ENCODE measurements at regions not wholly inside any gene's neighbourhood (a gene's known extent, or its start where the extent isn't known, plus 50 kb on each side); places are given as distances from the start of the nearest gene placed in this dataset.
A peak's percentile ranks its signal among the peaks of the same experiment; 100 is the strongest.

- Histone ChIP-seq H3K27ac (ENCODE audit: low read depth, low read length) (peak overlapping the region; percentile 11; the same call in 1 of the 2 replicates), H3K4me3 (ENCODE audit: low read depth, low read length) (no peak overlapping the region), H3K36me3 (ENCODE audit: insufficient read depth, low read length) (no peaks in the 10 kb centered on the region), H3K4me1 (ENCODE audit: control insufficient read depth, insufficient read depth, low read length, unreplicated experiment) (peaks cover 8% of the 10 kb centered on the region), H3K27me3 (ENCODE audit: insufficient read depth, low read length) (no peaks in the 10 kb centered on the region), H2AFZ (ENCODE audit: low read length, unreplicated experiment) (peak overlapping the region; percentile 43), H3K79me2 (ENCODE audit: control insufficient read depth, insufficient read depth, low read length, unreplicated experiment) (no peaks in the 10 kb centered on the region)
These were observed 1162.7 kb upstream of the ZEB2 start for GRCh38 chr2:145682546-145683157.

- peaks cover 8% of the 10 kb centered on the region for H3K4me1 ChIP-seq (ENCODE audit: control insufficient read depth, insufficient read depth, low read length, unreplicated experiment)
- H3K27me3 ChIP-seq (ENCODE audit: insufficient read depth, low read length) = no peaks in the 10 kb centered on the region
- H2AFZ ChIP-seq (ENCODE audit: low read length, unreplicated experiment) = no peak overlapping the region
- no peak overlapping the region for H3K4me3 ChIP-seq (ENCODE audit: low read depth, low read length)
- H3K27ac ChIP-seq (ENCODE audit: low read depth, low read length) = no peak overlapping the region
- no peaks in the 10 kb centered on the region for H3K79me2 ChIP-seq (ENCODE audit: control insufficient read depth, insufficient read depth, low read length, unreplicated experiment)
- no peaks in the 10 kb centered on the region for H3K36me3 ChIP-seq (ENCODE audit: insufficient read depth, low read length)
These were observed 1160.4 kb upstream of the ZEB2 start for GRCh38 chr2:145680276-145680675.

- H3K27ac ChIP-seq (ENCODE audit: low read depth, low read length) = no peak overlapping the region
- H3K36me3 ChIP-seq (ENCODE audit: insufficient read depth, low read length) = no peaks in the 10 kb centered on the region
- H3K27me3 ChIP-seq (ENCODE audit: insufficient read depth, low read length) = no peaks in the 10 kb centered on the region
- no peaks in the 10 kb centered on the region for H3K79me2 ChIP-seq (ENCODE audit: control insufficient read depth, insufficient read depth, low read length, unreplicated experiment)
- no peaks in the 10 kb centered on the region for H3K4me1 ChIP-seq (ENCODE audit: control insufficient read depth, insufficient read depth, low read length, unreplicated experiment)
- no peak overlapping the region for H2AFZ ChIP-seq (ENCODE audit: low read length, unreplicated experiment)
- H3K4me3 ChIP-seq (ENCODE audit: low read depth, low read length) = no peak overlapping the region
These were observed 1157.5 kb upstream of the ZEB2 start for GRCh38 chr2:145677371-145677770.

GRCh38 chr2:145674705-145675104, 1154.8 kb upstream of the ZEB2 start:
- Histone ChIP-seq H2AFZ (ENCODE audit: low read length, unreplicated experiment) (no peak overlapping the region), H3K4me1 (ENCODE audit: control insufficient read depth, insufficient read depth, low read length, unreplicated experiment) (no peaks in the 10 kb centered on the region), H3K27ac (ENCODE audit: low read depth, low read length) (no peak overlapping the region), H3K36me3 (ENCODE audit: insufficient read depth, low read length) (no peaks in the 10 kb centered on the region), H3K79me2 (ENCODE audit: control insufficient read depth, insufficient read depth, low read length, unreplicated experiment) (no peaks in the 10 kb centered on the region), H3K4me3 (ENCODE audit: low read depth, low read length) (no peak overlapping the region), H3K27me3 (ENCODE audit: insufficient read depth, low read length) (no peaks in the 10 kb centered on the region)

- Histone ChIP-seq H3K36me3 (ENCODE audit: insufficient read depth, low read length) (no peaks in the 10 kb centered on the region), H3K4me1 (ENCODE audit: control insufficient read depth, insufficient read depth, low read length, unreplicated experiment) (no peaks in the 10 kb centered on the region), H3K4me3 (ENCODE audit: low read depth, low read length) (no peak overlapping the region), H2AFZ (ENCODE audit: low read length, unreplicated experiment) (no peak overlapping the region), H3K79me2 (ENCODE audit: control insufficient read depth, insufficient read depth, low read length, unreplicated experiment) (no peaks in the 10 kb centered on the region), H3K27me3 (ENCODE audit: insufficient read depth, low read length) (no peaks in the 10 kb centered on the region), H3K27ac (ENCODE audit: low read depth, low read length) (no peak overlapping the region)
These were observed 1149.4 kb upstream of the ZEB2 start for GRCh38 chr2:145669301-145669700.

- Histone ChIP-seq H3K79me2 (ENCODE audit: control insufficient read depth, insufficient read depth, low read length, unreplicated experiment) (no peaks in the 10 kb centered on the region), H3K4me1 (ENCODE audit: control insufficient read depth, insufficient read depth, low read length, unreplicated experiment) (no peaks in the 10 kb centered on the region), H3K36me3 (ENCODE audit: insufficient read depth, low read length) (no peaks in the 10 kb centered on the region), H2AFZ (ENCODE audit: low read length, unreplicated experiment) (no peak overlapping the region), H3K27me3 (ENCODE audit: insufficient read depth, low read length) (no peaks in the 10 kb centered on the region), H3K4me3 (ENCODE audit: low read depth, low read length) (no peak overlapping the region), H3K27ac (ENCODE audit: low read depth, low read length) (no peak overlapping the region)
These were observed 1146.6 kb upstream of the ZEB2 start for GRCh38 chr2:145666552-145666951.

GRCh38 chr2:145657265-145657664, 1137.3 kb upstream of the ZEB2 start:
- Histone ChIP-seq H3K79me2 (ENCODE audit: control insufficient read depth, insufficient read depth, low read length, unreplicated experiment) (no peaks in the 10 kb centered on the region), H3K27me3 (ENCODE audit: insufficient read depth, low read length) (no peaks in the 10 kb centered on the region), H3K4me3 (ENCODE audit: low read depth, low read length) (no peak overlapping the region), H3K27ac (ENCODE audit: low read depth, low read length) (no peak overlapping the region), H3K4me1 (ENCODE audit: control insufficient read depth, insufficient read depth, low read length, unreplicated experiment) (peaks cover 25% of the 10 kb centered on the region), H2AFZ (ENCODE audit: low read length, unreplicated experiment) (no peak overlapping the region), H3K36me3 (ENCODE audit: insufficient read depth, low read length) (no peaks in the 10 kb centered on the region)

- H3K27me3 ChIP-seq (ENCODE audit: insufficient read depth, low read length) = no peaks in the 10 kb centered on the region
- H3K36me3 ChIP-seq (ENCODE audit: insufficient read depth, low read length) = no peaks in the 10 kb centered on the region
- peaks cover 25% of the 10 kb centered on the region for H3K4me1 ChIP-seq (ENCODE audit: control insufficient read depth, insufficient read depth, low read length, unreplicated experiment)
- peak overlapping the region; percentile 1 for H2AFZ ChIP-seq (ENCODE audit: low read length, unreplicated experiment)
- no peaks in the 10 kb centered on the region for H3K79me2 ChIP-seq (ENCODE audit: control insufficient read depth, insufficient read depth, low read length, unreplicated experiment)
- H3K27ac ChIP-seq (ENCODE audit: low read depth, low read length) = 0 out of 2 replicates have a peak overlapping the region, but pooled peaks have one; percentile 73
- no peak overlapping the region for H3K4me3 ChIP-seq (ENCODE audit: low read depth, low read length)
These were observed 1135.3 kb upstream of the ZEB2 start for GRCh38 chr2:145655165-145655765.

- H3K36me3 ChIP-seq (ENCODE audit: insufficient read depth, low read length) = no peaks in the 10 kb centered on the region
- peak overlapping the region; percentile 73 for H3K27ac ChIP-seq (ENCODE audit: low read depth, low read length)
- no peak overlapping the region for H3K4me3 ChIP-seq (ENCODE audit: low read depth, low read length)
- peaks cover 25% of the 10 kb centered on the region for H3K4me1 ChIP-seq (ENCODE audit: control insufficient read depth, insufficient read depth, low read length, unreplicated experiment)
- peak overlapping the region; percentile 1 for H2AFZ ChIP-seq (ENCODE audit: low read length, unreplicated experiment)
- H3K79me2 ChIP-seq (ENCODE audit: control insufficient read depth, insufficient read depth, low read length, unreplicated experiment) = no peaks in the 10 kb centered on the region
- H3K27me3 ChIP-seq (ENCODE audit: insufficient read depth, low read length) = no peaks in the 10 kb centered on the region
These were observed 1134.8 kb upstream of the ZEB2 start for GRCh38 chr2:145654746-145655145.

- Histone ChIP-seq H3K27ac (ENCODE audit: low read depth, low read length) (peak overlapping the region; percentile 73), H3K27me3 (ENCODE audit: insufficient read depth, low read length) (no peaks in the 10 kb centered on the region), H3K4me3 (ENCODE audit: low read depth, low read length) (no peak overlapping the region), H3K36me3 (ENCODE audit: insufficient read depth, low read length) (no peaks in the 10 kb centered on the region), H3K4me1 (ENCODE audit: control insufficient read depth, insufficient read depth, low read length, unreplicated experiment) (peaks cover 25% of the 10 kb centered on the region), H3K79me2 (ENCODE audit: control insufficient read depth, insufficient read depth, low read length, unreplicated experiment) (no peaks in the 10 kb centered on the region), H2AFZ (ENCODE audit: low read length, unreplicated experiment) (no peak overlapping the region)
These were observed 1134.2 kb upstream of the ZEB2 start for GRCh38 chr2:145654156-145654555.

- peaks cover 25% of the 10 kb centered on the region for H3K4me1 ChIP-seq (ENCODE audit: control insufficient read depth, insufficient read depth, low read length, unreplicated experiment)
- H2AFZ ChIP-seq (ENCODE audit: low read length, unreplicated experiment) = no peak overlapping the region
- H3K36me3 ChIP-seq (ENCODE audit: insufficient read depth, low read length) = no peaks in the 10 kb centered on the region
- H3K79me2 ChIP-seq (ENCODE audit: control insufficient read depth, insufficient read depth, low read length, unreplicated experiment) = no peaks in the 10 kb centered on the region
- H3K27me3 ChIP-seq (ENCODE audit: insufficient read depth, low read length) = no peaks in the 10 kb centered on the region
- H3K27ac ChIP-seq (ENCODE audit: low read depth, low read length) = peak overlapping the region; percentile 73
- H3K4me3 ChIP-seq (ENCODE audit: low read depth, low read length) = no peak overlapping the region
These were observed 1133.6 kb upstream of the ZEB2 start for GRCh38 chr2:145653553-145653952.
